NCI-H748 treated with DMSO at 0.1 percent for 48 hours (cell line): ENCODE measurements at regions not wholly inside any gene's neighbourhood (a gene's known extent, or its start where the extent isn't known, plus 50 kb on each side); places are given as distances from the start of the nearest gene placed in this dataset.

Source experiments
- DNase-seq: peaks from one replicate; lab custom pipeline; 2025; lab: John Stamatoyannopoulos, UW

- no peak for DNase-seq
Measured at GRCh38 chr9:32698706-32699277, 63.3 kb upstream of the TAF1L start.

DNA sequence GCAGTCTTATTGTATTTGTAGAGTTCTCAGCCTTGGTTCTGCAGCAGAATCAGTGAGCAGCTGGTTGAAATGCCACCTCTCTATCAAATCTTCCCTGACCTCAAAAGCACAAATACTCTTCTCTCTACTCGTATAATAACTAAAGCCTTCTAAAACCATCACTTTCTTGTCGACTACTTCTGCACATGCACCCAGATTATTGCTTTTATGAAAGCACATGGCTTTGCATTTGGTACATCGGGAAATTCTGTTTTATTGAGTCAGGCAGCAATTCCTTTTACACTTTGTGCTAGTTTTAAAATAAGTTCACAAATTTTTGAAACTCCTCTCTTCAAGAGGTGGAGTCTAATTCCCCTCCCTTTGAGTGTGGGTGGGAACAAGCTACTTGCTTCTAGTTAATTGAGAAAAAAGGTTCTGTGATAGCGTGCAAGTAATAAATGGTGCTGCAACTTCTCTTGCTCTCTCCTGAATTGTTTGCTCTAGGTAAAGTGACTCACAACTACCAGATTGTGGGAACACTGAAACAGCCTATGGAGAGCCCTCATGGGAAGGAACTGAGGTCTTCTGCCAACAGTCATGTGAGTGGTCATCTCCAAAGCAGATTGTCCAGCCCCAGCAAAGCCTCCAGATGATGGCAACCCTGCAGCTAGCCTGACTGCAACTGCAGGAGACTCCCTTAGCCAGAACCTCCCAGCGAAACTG lies 66.0 kb upstream of the TAF1L start:
- no peak for DNase-seq

DNA sequence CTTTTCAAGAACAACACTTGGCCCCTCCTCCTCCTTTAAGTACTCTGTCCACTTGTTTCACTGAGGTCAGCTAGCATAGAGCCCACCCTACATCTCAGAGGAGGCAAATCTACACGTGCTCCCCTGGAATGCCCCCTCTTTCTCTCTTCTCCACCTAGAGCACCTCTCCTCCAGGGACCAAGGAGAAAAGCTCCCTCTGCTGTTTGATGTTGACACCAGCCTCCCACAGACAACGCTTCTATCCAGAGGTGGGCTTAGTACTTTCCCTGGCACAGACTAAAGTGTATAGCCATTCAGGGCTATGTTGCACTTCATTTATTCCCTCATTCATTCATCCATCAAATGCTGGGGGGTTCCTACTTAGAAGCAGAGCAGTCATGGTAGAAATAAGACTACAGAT lies 68.2 kb upstream of the TAF1L start:
- peak; percentile 3 for DNase-seq

DNA sequence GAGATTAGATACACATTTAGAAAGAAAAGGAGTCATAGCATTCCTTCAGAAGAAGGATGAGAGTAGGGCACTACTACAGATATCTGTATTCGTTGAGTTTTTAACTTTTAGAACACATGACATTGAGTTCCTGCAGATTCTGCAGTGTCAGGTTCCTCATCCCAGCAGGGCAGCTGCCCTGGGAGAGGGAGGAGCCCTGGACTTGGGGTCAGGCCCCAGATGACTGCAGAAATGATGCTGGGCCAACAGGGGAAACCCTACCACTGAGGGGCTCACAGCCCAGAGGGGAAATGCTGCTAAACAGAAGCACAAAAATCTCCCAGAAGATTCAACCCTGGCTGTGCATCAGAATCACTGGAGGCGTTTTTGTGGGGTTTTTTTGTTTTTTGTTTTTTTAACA lies 68.9 kb upstream of the TAF1L start:
- no peak for DNase-seq

DNA sequence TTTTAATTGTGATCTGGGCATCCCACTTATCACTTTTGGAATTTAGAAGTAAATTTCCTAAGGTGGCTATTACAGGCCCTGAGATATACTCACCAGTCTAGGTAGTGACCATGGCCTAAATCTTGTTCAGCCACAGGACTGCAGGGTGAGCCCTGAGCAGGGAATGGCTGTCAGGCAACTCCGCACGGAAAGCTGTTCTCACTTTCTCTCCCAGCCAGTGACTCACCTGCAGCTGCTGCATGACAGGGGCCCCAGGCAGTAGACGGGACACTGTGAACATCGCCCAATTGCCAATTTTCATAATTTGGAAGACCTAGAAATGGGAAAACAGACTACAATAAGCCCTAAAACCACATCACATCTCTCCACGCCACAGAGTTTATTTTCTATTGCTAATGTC lies 69.6 kb upstream of the TAF1L start:
- no peak for DNase-seq

GRCh38 chr9:32706004-32706724 lies 70.7 kb upstream of the TAF1L start:
- no peak for DNase-seq

GRCh38 chr9:32706725-32707100 lies 71.2 kb upstream of the TAF1L start:
- no peak for DNase-seq

GRCh38 chr9:32707326-32707725 lies 71.9 kb upstream of the TAF1L start:
- DNase-seq = no peak

GRCh38 chr9:32708480-32709150 lies 73.1 kb upstream of the TAF1L start:
- no peak for DNase-seq

GRCh38 chr9:32709871-32710270 lies 73.5 kb upstream of the TMEM215 start:
- DNase-seq = no peak

DNA sequence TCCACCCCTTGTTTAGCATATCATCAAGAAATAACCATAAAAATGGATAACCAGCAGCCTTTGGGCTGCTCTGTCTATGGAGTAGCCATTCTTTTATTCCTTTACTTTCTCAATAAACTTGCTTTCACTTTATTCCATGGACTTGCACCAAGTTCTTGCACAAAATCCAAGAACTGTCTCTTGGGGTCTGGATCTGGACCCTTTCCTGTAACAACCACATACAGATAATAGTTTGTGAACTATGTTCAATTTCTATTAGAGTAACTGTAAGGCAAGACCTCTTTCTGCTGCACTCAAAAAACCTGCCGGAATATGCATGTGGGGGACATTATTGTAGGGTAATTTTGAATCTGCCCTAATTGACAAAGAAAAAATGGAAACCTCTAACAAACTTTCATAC lies 66.9 kb upstream of the TMEM215 start:
- DNase-seq = no peak

- no peak for DNase-seq
Measured at GRCh38 chr9:32716955-32717543, 66.3 kb upstream of the TMEM215 start.

DNA sequence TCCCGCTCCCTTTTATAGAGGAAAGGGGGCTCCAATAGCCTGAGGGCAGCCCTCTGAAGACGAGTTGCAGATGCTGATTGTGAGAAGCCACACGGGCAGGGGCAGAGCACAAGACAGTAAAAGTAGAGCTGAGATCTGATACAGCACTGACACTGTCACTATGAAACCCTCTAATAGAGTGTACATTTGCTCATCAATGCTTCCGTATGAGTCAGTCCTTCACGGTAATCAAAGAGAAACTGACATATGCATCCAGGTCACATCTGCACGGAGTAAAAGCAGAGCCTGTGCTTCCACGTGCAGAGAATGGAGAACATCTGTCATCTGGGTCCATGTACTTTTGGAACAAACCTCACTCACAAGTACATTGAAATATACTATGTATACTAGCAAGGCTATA lies 60.6 kb upstream of the TMEM215 start:
- DNase-seq = no peak

DNA sequence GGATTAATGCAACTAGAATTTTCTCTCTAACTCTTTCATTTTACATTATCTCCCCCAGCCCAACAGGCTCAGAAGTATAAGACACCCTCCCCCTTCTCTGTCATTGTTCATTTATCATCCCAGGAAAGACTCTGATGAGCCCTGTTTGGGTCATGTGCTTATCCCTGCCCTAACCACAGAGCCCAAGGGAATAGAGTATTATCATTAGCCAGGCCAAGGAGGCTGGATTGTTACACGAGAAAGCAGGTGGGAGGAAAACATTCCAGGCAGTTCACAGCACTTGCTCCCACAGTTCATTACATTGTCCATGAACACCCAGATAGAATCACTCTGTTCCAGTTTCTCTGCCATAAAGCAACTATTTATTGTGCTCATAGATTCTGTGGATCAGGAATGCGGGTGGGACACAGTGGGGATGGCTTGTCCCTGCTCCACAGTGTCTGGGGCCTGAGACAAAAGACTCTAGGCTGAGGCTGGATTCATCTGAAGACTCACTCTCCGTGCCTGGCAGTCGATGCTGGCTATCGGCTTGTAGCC lies 59.5 kb upstream of the TMEM215 start:
- no peak for DNase-seq

- no peak for DNase-seq
Measured at GRCh38 chr9:32725066-32725860, 58.1 kb upstream of the TMEM215 start.

GRCh38 chr9:32728181-32728580 lies 55.2 kb upstream of the TMEM215 start:
- no peak for DNase-seq
